Gastrocnemius medialis (tissue), 4 donors: ENCODE measurements at regions not wholly inside any gene's neighbourhood (a gene's known extent, or its start where the extent isn't known, plus 50 kb on each side); places are given as distances from the start of the nearest gene placed in this dataset.

Experiments
- POLR2A ChIP-seq, 2 donors: fragments of 450-650 bp; IDR thresholded peaks; one replicate each; pipeline ENCODE4 v1.6.1; 2017; ENCODE audit warnings: antibody characterized with exemption in 2 of 2, mild to moderate bottlenecking in 2 of 2, moderate library complexity in 2 of 2
- TF ChIP-seq, protein P1 (sequence below), 5 experiments: fragments of 450-650 bp in 3 of 5; fragments of 200-600 bp in 2 of 5; sonication (generic) in 2 of 5; IDR thresholded peaks in 4 of 5; conservative IDR thresholded peaks in 1 of 5; 1 replicate in 4 of 5; 2 replicates in 1 of 5; pipeline ENCODE4 v1.5.1; 2016 to 2019; ENCODE audit warnings: antibody characterized with exemption in 5 of 5, mild to moderate bottlenecking in 3 of 5, moderate library complexity in 3 of 5

DNA sequence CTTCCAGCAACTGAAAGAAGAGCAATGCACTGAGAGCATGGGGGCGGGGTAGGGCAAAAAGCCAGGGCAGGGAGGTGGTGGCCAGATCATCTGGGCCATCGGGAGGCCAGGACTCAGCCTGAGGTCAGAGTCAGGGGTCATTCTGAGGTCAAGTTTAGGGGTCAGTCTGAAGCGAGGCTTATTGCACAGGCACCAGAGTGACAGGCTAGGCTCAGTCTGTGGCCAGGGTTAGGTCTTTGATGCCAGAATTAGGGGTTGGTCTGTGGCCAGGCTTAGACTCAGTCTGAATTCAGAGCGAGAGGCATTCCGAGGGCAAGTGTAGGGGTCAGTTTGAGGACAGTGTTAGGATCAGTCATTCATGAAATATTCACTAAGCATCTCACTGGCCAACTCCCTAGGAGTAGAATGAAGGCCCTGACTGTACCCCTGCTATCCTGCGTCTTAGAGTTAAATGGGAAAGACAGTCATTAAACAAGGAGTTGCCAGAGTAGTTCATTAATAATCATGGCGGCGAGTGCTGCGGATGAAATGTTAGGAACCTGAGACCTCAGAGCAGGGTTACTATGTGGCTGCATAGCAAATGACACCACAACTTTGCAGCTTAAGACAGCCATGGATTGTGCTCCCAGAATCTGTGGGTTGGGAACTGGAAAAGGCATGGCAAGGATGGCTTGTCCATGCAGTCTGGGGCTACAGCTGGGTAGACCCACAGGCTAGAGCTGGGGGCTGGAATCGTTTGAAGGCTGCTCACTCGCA lies 198.7 kb downstream of the CYP26B1 start:
- TF ChIP-seq POLR2A (IDR thresholded peaks at IDR 0.05), result no peak
- TF ChIP-seq, protein P1, sequence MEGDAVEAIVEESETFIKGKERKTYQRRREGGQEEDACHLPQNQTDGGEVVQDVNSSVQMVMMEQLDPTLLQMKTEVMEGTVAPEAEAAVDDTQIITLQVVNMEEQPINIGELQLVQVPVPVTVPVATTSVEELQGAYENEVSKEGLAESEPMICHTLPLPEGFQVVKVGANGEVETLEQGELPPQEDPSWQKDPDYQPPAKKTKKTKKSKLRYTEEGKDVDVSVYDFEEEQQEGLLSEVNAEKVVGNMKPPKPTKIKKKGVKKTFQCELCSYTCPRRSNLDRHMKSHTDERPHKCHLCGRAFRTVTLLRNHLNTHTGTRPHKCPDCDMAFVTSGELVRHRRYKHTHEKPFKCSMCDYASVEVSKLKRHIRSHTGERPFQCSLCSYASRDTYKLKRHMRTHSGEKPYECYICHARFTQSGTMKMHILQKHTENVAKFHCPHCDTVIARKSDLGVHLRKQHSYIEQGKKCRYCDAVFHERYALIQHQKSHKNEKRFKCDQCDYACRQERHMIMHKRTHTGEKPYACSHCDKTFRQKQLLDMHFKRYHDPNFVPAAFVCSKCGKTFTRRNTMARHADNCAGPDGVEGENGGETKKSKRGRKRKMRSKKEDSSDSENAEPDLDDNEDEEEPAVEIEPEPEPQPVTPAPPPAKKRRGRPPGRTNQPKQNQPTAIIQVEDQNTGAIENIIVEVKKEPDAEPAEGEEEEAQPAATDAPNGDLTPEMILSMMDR (IDR thresholded peaks at IDR 0.05 in 4 of 5, conservative IDR thresholded peaks at IDR 0.05 in 1 of 5), result no peak
